Activated CD8-positive, alpha-beta memory T cell treated with anti-CD3 and anti-CD28 coated beads for 4 hours (primary cell): ENCODE measurements at regions not wholly inside any gene's neighbourhood (a gene's known extent, or its start where the extent isn't known, plus 50 kb on each side); places are given as distances from the start of the nearest gene placed in this dataset.
"Not testable (repeated sequence)": the region's sequence is repeated elsewhere in the genome, so short reads cannot be mapped to it uniquely, and the experiment has no call there.

ENCODE experiments used
- DNase-seq, 2 donors: peaks; one replicate each; pipeline ENCODE4 v3.0.0-alpha.2; 2020; ENCODE audit warnings: low read depth in 2 of 2

- DNase-seq = no peak
These were observed 258.9 kb upstream of the SOX4 start for GRCh38 chr6:21334651-21335050.

- no peak for DNase-seq
These were observed 258.0 kb upstream of the SOX4 start for GRCh38 chr6:21335591-21335990.

GRCh38 chr6:21337263-21337662 lies 256.3 kb upstream of the SOX4 start:
- DNase-seq = no peak

GRCh38 chr6:21340573-21340972 lies 253.0 kb upstream of the SOX4 start:
- no peak for DNase-seq

GRCh38 chr6:21341910-21342309 lies 251.6 kb upstream of the SOX4 start:
- DNase-seq = no peak

- DNase-seq = no peak
These were observed 251.1 kb upstream of the SOX4 start for GRCh38 chr6:21342501-21342900.

GRCh38 chr6:21345704-21346103 lies 247.8 kb upstream of the SOX4 start:
- not testable (repeated sequence) for DNase-seq

GRCh38 chr6:21348146-21348503 lies 245.4 kb upstream of the SOX4 start:
- no peak for DNase-seq

- no peak for DNase-seq
These were observed 244.9 kb upstream of the SOX4 start for GRCh38 chr6:21348504-21349195.

- no peak for DNase-seq
These were observed 243.7 kb upstream of the SOX4 start for GRCh38 chr6:21349834-21350233.

GRCh38 chr6:21350926-21351325 lies 242.6 kb upstream of the SOX4 start:
- DNase-seq = no peak

GRCh38 chr6:21352131-21352530 lies 241.4 kb upstream of the SOX4 start:
- no peak for DNase-seq

- no peak for DNase-seq
These were observed 238.7 kb upstream of the SOX4 start for GRCh38 chr6:21354805-21355238.

GRCh38 chr6:21355638-21356037 lies 237.9 kb upstream of the SOX4 start:
- DNase-seq = no peak

GRCh38 chr6:21357262-21357661 lies 236.3 kb upstream of the SOX4 start:
- DNase-seq = no peak

GRCh38 chr6:21359926-21360325 lies 233.6 kb upstream of the SOX4 start:
- no peak for DNase-seq

GRCh38 chr6:21360336-21360735 lies 233.2 kb upstream of the SOX4 start:
- no peak for DNase-seq

GRCh38 chr6:21367148-21367547 lies 226.4 kb upstream of the SOX4 start:
- no peak for DNase-seq

GRCh38 chr6:21367649-21368154 lies 225.8 kb upstream of the SOX4 start:
- no peak for DNase-seq

GRCh38 chr6:21371061-21371460 lies 222.5 kb upstream of the SOX4 start:
- no peak for DNase-seq

GRCh38 chr6:21371676-21372171 lies 221.8 kb upstream of the SOX4 start:
- DNase-seq = no peak

GRCh38 chr6:21375151-21376116 lies 218.1 kb upstream of the SOX4 start:
- no peak for DNase-seq

GRCh38 chr6:21377356-21377755 lies 216.2 kb upstream of the SOX4 start:
- DNase-seq = no peak
